ENCODE measurements at regions not wholly inside any gene's neighbourhood (a gene's known extent, or its start where the extent isn't known, plus 50 kb on each side); places are given as distances from the start of the nearest gene placed in this dataset.
"Not testable (repeated sequence)": the region's sequence is repeated elsewhere in the genome, so short reads cannot be mapped to it uniquely, and the experiment has no call there.

DNA sequence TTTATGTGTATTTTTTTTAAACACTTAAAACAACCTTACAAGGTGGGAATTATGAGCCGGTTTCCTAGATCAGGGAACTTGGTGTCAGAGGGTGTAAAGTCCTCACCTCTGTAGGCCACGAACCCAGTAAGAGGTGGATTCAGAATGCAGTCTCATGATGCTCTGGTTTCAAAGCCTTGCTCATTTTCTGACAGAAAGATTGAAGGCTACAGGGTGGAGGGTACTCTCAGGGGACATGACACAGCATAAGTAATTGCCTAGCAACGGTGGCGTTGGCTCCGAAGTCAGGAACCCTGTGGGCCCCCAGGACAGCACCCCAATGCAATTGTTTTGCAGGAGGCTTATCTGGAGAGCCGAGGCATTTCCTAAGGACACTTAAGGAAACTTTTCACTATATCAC, 794.7 kb downstream of the EFNB2 start:
- DNase-seq (ENCODE audit: low read depth in 1 of 2, low spot score in 1 of 2), result no peak

- DNase-seq (ENCODE audit: low read depth in 1 of 2, low spot score in 1 of 2), result no peak
These were observed 797.8 kb downstream of the EFNB2 start for GRCh38 chr13:105737688-105738087.

- DNase-seq (ENCODE audit: low read depth in 1 of 2, low spot score in 1 of 2), result no peak
These were observed 800.2 kb downstream of the EFNB2 start for GRCh38 chr13:105735281-105735680.

GRCh38 chr13:105732806-105733529, 802.5 kb downstream of the EFNB2 start:
- DNase-seq (ENCODE audit: low read depth in 1 of 2, low spot score in 1 of 2), result no peak

GRCh38 chr13:105725887-105726286, 809.6 kb downstream of the EFNB2 start:
- no peak for DNase-seq (ENCODE audit: low read depth in 1 of 2, low spot score in 1 of 2)

GRCh38 chr13:105721016-105721415, 814.4 kb downstream of the EFNB2 start:
- DNase-seq (ENCODE audit: low read depth in 1 of 2, low spot score in 1 of 2), result no peak

- no peak for DNase-seq (ENCODE audit: low read depth in 1 of 2, low spot score in 1 of 2)
These were observed 815.6 kb downstream of the EFNB2 start for GRCh38 chr13:105719859-105720258.

DNA sequence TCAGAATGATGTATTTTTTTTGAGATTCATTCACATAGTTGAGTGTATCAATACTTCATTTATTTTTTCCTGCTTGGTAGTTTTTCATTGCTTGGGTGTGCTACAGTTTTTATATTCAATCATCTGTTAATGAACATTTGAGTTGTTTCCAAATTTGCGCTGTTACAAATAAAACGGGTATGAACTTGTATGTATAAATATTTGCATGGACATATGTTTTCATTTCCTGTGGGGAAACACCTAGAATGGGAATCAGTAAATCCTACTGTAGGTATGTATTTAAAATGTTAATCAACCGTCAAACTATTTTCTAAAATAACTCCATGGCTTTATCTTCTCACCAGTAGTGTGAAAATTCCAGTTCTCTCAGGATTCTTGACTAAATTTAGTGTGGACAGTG, 826.3 kb downstream of the EFNB2 start:
- no peak for DNase-seq (ENCODE audit: low read depth in 1 of 2, low spot score in 1 of 2)

- DNase-seq (ENCODE audit: low read depth in 1 of 2, low spot score in 1 of 2), result no peak
These were observed 831.6 kb downstream of the EFNB2 start for GRCh38 chr13:105703843-105704242.

DNA sequence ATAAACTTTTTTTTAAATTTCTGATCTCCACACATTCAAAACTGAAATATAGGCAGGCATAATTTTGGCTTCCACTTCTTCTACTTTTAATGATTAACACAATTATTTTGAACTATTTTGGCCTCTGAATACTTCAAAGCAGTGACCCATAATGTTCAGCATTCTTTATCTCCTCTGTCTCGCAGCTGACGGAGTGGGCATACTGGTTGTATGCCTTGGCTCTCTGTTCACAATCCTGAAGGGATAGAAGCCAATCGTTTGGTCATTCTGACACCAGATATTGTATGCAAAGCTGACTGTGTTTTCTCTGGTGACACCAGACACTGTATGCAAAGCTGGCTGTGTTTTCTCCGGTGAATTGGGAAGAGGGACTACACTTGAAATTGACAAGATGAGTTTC, 833.0 kb downstream of the EFNB2 start:
- DNase-seq (ENCODE audit: low read depth in 1 of 2, low spot score in 1 of 2), result no peak

DNA sequence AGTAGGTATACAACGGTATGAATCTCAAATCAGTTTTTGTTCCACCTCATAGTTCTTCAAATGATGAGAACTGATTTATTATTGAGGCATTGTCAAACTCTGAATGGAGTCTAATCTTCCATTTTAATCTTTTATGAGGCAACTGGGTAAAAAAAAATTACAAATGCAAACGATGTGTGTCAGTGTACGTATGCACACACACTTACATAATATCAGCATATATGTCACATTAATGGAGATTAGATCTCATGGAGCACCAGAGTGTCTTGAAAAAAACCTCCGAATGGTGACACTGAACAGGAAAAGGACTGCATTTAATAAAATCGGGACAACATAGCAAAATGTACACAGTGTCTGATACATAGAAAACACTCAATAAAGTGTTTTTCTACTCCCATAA, 842.7 kb downstream of the EFNB2 start:
- DNase-seq (ENCODE audit: low read depth in 1 of 2, low spot score in 1 of 2), result no peak

DNA sequence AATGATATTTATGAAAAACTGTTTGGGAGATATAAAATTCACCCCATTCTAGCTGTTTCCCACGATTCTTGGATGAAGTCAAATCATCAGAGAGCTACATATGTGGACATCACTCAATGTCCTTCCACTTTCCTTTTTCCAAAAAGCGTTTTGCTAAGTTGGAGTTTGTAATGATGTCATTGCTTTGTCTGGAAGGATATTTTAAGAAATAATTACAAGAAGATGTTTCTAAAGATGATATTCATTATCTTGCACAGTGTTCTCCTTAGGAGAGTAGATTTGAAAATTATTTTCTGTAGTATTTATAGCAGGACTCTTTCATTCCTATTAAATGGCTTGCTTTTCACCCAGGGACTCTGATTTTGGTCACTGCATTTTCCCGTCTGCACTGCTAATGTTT, 851.2 kb downstream of the EFNB2 start:
- no peak for DNase-seq (ENCODE audit: low read depth in 1 of 2, low spot score in 1 of 2)

GRCh38 chr13:105679838-105680237, 855.6 kb downstream of the EFNB2 start:
- DNase-seq (ENCODE audit: low read depth in 1 of 2, low spot score in 1 of 2), result no peak

GRCh38 chr13:105678072-105678471, 857.4 kb downstream of the EFNB2 start:
- no peak for DNase-seq (ENCODE audit: low read depth in 1 of 2, low spot score in 1 of 2)

DNA sequence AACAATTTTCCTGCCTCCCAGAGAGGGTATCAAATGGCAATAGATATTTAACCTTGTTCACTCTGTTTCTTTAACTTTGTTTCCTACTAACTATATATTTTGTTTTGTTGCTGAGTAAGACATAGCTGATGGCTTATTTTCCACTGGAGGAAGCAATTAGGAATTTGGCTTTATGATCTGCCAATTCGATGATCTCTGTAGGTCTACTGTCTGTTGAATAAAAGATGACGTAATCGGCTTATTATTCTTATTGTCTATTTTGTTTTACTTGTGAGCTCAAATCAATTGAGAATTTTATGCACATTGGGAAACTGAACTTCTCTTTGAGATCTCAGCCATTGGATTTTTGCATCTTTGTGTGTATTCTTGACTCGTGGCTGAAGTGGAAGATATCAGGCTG, 862.6 kb downstream of the EFNB2 start:
- no peak for DNase-seq (ENCODE audit: low read depth in 1 of 2, low spot score in 1 of 2)

DNA sequence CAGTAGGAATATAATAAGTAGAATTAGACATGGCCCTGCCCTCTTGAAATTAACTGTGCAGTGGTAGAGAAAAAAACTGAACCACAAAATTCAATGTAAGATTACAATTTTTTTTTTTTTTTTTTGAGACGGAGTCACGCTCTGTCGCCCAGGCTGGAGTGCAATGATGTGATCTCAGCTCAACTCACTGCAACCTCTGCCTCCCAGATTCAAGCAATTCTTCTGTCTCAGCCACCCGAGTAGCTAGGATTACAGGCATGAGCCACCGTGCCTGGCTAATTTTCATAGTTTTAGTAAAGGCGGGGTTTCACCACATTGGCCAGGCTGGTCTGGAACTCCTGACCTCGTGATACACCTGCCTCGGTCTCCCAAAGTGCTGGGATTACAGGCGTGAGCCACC, 864.3 kb downstream of the EFNB2 start:
- DNase-seq (ENCODE audit: low read depth in 1 of 2, low spot score in 1 of 2), result not testable (repeated sequence)

DNA sequence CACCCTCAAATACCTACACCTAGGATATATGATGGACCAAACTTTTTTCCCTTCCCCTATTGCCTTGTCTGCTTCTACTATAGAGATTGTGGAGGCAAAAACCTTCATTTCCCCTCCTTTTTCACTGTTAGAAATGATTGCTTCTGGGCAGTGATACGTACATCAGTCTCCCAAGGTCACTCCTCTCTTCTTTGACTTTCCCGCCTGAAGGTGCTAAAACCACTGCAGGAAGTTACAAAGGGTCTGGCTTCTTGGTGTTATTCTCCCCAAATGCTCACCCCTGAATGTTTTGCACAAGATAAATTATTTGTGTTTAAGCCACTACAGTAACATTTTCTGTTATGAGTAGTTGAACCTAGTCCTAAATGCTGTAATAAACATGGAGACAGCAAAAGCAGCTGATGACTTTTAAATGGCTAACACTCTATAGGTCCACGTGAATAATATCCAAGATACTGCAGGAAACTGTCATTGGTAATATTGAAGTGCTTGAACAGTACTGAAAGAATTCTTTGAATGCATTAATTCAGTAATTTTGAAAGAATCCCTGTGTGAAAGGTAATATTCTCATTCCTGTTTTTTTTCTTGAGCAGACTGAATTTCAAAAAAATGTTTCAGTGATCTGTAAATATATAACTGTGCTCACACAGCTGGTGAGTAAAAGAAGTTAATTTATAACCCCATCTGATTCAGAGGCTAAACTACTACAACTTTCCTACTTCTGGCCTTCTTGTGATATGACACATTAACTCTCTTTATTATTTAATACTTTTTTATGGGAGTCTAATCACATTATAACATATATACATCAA, 865.1 kb downstream of the EFNB2 start:
- DNase-seq (ENCODE audit: low read depth in 1 of 2, low spot score in 1 of 2), result no peak

- DNase-seq (ENCODE audit: low read depth in 1 of 2, low spot score in 1 of 2), result no peak
These were observed 870.2 kb downstream of the EFNB2 start for GRCh38 chr13:105665284-105665683.

DNA sequence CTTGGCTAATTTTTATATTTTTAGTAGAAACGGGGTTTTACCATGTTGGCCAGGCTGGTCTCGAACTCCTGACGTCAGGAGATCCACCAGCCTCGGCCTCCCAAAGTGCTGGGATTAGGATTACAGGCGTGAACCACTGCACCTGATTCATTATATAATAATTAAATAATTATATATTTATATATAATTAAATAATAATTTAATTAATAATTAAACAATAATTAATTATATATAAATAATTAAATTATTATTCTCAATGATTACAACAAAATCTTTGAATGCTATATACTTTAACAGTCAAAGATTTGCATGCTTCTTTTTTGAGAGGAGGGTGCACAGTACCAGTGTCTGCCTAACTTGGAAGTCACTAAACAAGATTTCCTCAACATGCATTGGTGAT, 872.3 kb downstream of the EFNB2 start:
- no peak for DNase-seq (ENCODE audit: low read depth in 1 of 2, low spot score in 1 of 2)

DNA sequence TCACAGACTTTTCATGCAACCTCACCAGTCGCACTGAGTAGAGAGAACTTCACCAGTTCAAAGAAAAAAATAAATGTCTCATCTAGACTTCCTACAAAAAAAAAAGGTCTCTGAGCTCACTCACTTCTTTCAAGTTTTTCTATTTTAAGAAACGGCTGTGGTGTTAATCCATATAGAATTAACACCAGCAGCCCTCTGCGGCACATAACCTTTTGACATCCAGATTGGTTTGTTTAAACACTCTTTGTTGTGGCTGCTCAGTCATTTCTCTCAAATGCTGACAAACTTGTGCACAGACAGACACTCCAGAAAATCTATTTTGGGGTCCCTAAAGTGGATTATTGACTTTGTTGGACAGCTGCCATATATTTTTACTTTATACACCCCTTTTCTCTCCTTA, 874.9 kb downstream of the EFNB2 start:
- DNase-seq (ENCODE audit: low read depth in 1 of 2, low spot score in 1 of 2), result no peak

DNA sequence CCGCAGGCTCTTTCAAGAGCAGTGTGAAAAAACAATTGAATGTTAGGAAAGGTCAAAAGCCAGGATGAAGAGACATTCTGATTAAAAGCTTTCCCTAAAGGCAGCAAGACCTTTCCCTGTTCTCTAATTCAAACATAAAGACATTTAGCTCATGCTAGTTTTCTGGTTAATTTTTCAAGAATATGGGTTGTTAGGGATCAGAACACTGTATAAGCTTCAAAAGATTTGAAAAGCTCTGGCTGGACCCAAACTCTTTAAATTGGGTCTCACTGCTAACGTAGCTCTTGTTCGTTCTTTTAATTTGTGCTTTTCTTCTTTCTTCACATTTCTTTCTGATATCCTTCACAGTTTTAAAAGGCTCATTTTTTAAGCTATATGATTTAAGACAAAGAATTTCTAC, 877.0 kb downstream of the EFNB2 start:
- no peak for DNase-seq (ENCODE audit: low read depth in 1 of 2, low spot score in 1 of 2)

DNA sequence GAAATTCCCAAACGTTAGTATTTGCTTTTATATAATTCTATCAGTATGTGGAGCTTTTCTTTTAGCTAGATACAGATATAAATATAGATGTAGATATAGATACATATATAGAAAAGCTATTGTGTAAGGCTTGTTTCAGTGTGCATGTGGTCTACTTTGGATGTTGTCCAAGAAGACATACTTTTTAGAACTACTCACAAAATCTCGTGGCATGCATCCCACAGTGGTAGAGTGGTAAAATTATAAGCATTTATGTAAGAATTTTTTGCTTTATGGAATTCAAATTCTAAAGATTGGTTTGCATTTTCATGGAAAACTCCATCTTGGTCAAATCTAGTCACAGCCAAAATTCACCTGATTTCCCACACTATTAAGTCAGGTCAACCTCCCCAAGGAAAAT, 880.4 kb downstream of the EFNB2 start:
- no peak for DNase-seq (ENCODE audit: low read depth in 1 of 2, low spot score in 1 of 2)

DNA sequence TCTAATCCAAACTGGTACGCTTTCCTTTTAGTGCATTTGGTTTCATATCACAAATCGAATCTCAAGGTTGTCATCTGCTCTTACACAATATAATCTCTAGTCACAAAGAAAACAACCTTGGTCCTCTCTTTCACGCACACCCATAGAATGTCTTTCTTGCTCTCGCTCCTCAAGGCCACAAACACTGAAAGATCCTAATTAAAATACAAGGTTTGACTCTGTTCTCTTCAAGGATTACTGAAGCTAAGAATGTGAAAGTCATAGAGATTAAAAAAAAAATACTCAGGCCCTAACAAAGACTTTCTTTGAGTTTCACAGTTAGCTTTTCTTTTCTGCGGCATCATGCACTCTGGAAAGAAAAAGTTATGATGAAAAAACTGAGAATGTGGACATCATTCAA, 891.5 kb downstream of the EFNB2 start:
- no peak for DNase-seq (ENCODE audit: low read depth in 1 of 2, low spot score in 1 of 2)
